ENCODE measurements at regions not wholly inside any gene's neighbourhood (a gene's known extent, or its start where the extent isn't known, plus 50 kb on each side); places are given as distances from the start of the nearest gene placed in this dataset.
"Not testable (repeated sequence)": the region's sequence is repeated elsewhere in the genome, so short reads cannot be mapped to it uniquely, and the experiment has no call there.

GRCh38 chr5:115691814-115692213, 66.0 kb upstream of the TMED7 start:
- DNase-seq (ENCODE audit: low read depth), result not testable (repeated sequence)

GRCh38 chr5:115686738-115687074, 60.9 kb upstream of the TMED7 start:
- peak; percentile 28 for DNase-seq (ENCODE audit: low read depth)

- DNase-seq (ENCODE audit: low read depth), result peak; percentile 23
Observed at GRCh38 chr5:115686051-115686737, 60.4 kb upstream of the TMED7 start.

GRCh38 chr5:115685490-115685889, 59.7 kb upstream of the TMED7 start:
- DNase-seq (ENCODE audit: low read depth), result no peak

GRCh38 chr5:115684513-115685037, 58.7 kb upstream of the TMED7 start:
- no peak for DNase-seq (ENCODE audit: low read depth)

GRCh38 chr5:115683081-115683480, 57.2 kb upstream of the TMED7 start:
- no peak for DNase-seq (ENCODE audit: low read depth)

Data from RPMI7951 (cell line).